ENCODE measurements at regions not wholly inside any gene's neighbourhood (a gene's known extent, or its start where the extent isn't known, plus 50 kb on each side); places are given as distances from the start of the nearest gene placed in this dataset.

DNA sequence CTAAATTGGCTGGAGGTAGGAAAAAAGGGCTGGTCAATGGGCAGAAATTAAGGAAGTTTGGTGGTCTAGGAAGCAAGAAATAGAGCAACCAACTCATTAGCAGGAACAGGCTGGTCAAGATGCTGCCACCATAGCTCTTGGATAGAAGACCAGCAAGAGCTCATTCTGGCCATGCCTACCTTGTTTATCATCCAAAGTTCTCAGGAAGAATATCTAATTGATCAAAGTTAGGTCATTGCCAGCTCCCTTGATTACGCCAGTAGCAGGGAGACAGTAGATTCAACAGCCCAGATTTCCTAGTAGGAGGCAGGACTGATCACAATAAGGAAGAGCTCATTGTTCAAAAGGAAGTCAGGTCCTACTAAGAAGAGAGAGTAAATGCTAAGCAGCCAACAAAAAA lies 370.2 kb downstream of the GPATCH2 start:
- Histone ChIP-seq H3K9ac (ENCODE audit: low read length in 2 of 2) (no peak overlapping the region), H3K4me3 (ENCODE audit: low read length in 2 of 2) (no peak overlapping the region), H3K27me3 (ENCODE audit: control insufficient read depth in 1 of 2, insufficient read depth in 2 of 2, low read length in 2 of 2) (no peaks in the 10 kb centered on the region), H3K9me3 (ENCODE audit: control insufficient read depth in 2 of 2, low read length in 2 of 2) (no peaks in the 10 kb centered on the region), H3K36me3 (ENCODE audit: control insufficient read depth in 2 of 2, insufficient read depth in 2 of 2, low read length in 2 of 2) (no peaks in the 10 kb centered on the region), H3K27ac (ENCODE audit: low read length) (no peak overlapping the region), H3K4me1 (ENCODE audit: control insufficient read depth, insufficient read depth, low read length) (no peaks in the 10 kb centered on the region)

DNA sequence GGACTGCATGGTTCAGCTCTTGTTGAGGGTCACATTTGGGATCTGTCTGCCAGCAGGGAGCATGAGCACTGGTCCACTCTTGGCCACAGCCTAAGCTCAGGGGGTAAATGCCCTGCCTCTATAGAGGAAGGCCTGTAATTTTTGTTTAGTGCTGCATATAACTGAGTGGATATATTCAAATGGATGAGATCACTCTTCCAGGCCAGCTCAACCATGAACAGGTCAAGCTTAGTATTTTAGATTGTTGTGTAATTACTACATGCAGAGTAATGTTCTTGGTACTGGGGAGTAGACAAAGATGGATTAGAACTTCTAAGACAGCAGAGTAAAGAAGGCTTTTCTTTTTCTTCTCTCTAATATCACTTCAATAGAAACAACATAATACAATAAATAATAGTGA lies 376.9 kb downstream of the GPATCH2 start:
- H3K9ac ChIP-seq (ENCODE audit: low read length in 2 of 2): no peak overlapping the region
- H3K4me1 ChIP-seq (ENCODE audit: control insufficient read depth, insufficient read depth, low read length): no peaks in the 10 kb centered on the region
- no peaks in the 10 kb centered on the region for H3K9me3 ChIP-seq (ENCODE audit: control insufficient read depth in 2 of 2, low read length in 2 of 2)
- H3K4me3 ChIP-seq (ENCODE audit: low read length in 2 of 2): no peak overlapping the region
- H3K36me3 ChIP-seq (ENCODE audit: control insufficient read depth in 2 of 2, insufficient read depth in 2 of 2, low read length in 2 of 2): no peaks in the 10 kb centered on the region
- no peak overlapping the region for H3K27ac ChIP-seq (ENCODE audit: low read length)
- no peaks in the 10 kb centered on the region for H3K27me3 ChIP-seq (ENCODE audit: control insufficient read depth in 1 of 2, insufficient read depth in 2 of 2, low read length in 2 of 2)

DNA sequence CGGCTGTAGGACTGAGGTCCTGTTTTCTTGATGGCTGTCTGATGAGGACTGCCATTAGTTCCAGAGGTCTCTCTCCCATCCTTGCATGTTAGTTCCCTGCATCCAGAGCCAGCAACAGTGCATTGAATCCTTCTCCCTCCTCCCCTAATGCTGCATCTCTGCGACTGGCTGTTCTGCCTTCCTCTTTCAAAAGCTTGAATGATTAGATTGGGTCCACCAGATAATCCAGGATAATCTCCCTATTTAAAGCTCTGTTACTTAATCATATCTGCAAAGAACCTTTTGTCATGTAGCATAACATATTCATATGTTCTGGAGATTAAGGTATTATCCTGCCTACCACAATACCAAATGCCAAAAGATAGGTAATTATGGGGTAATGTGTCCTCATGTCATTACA lies 377.5 kb downstream of the GPATCH2 start:
- Histone ChIP-seq H3K27me3 (ENCODE audit: control insufficient read depth in 1 of 2, insufficient read depth in 2 of 2, low read length in 2 of 2) (no peaks in the 10 kb centered on the region), H3K9ac (ENCODE audit: low read length in 2 of 2) (no peak overlapping the region), H3K27ac (ENCODE audit: low read length) (no peak overlapping the region), H3K4me3 (ENCODE audit: low read length in 2 of 2) (no peak overlapping the region), H3K4me1 (ENCODE audit: control insufficient read depth, insufficient read depth, low read length) (no peaks in the 10 kb centered on the region), H3K36me3 (ENCODE audit: control insufficient read depth in 2 of 2, insufficient read depth in 2 of 2, low read length in 2 of 2) (no peaks in the 10 kb centered on the region), H3K9me3 (ENCODE audit: control insufficient read depth in 2 of 2, low read length in 2 of 2) (no peaks in the 10 kb centered on the region)

DNA sequence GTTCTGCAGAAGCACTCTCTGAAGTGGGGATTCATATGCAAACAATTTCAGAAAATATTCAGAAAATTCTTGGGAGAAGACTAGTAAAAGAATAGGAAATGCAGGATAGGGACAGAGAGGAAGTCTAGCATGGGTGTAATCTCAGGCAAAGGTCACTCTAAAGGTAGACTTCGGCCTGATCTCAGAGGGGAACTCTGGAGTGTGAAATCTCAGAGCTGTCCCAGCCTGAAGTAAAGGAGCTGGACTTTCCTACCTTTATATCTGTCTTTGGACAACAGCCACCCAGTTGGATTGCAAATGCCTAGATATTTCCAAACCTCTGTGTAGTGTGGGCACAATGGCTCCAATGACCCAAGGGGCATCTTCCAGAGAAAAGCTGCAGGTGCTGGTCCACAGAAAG lies 379.8 kb downstream of the GPATCH2 start:
- no peak overlapping the region for H3K9ac ChIP-seq (ENCODE audit: low read length in 2 of 2)
- H3K4me3 ChIP-seq (ENCODE audit: low read length in 2 of 2): no peak overlapping the region
- no peak overlapping the region for H3K27ac ChIP-seq (ENCODE audit: low read length)
- H3K27me3 ChIP-seq (ENCODE audit: control insufficient read depth in 1 of 2, insufficient read depth in 2 of 2, low read length in 2 of 2): no peaks in the 10 kb centered on the region
- no peaks in the 10 kb centered on the region for H3K9me3 ChIP-seq (ENCODE audit: control insufficient read depth in 2 of 2, low read length in 2 of 2)
- H3K4me1 ChIP-seq (ENCODE audit: control insufficient read depth, insufficient read depth, low read length): no peaks in the 10 kb centered on the region
- H3K36me3 ChIP-seq (ENCODE audit: control insufficient read depth in 2 of 2, insufficient read depth in 2 of 2, low read length in 2 of 2): no peaks in the 10 kb centered on the region

DNA sequence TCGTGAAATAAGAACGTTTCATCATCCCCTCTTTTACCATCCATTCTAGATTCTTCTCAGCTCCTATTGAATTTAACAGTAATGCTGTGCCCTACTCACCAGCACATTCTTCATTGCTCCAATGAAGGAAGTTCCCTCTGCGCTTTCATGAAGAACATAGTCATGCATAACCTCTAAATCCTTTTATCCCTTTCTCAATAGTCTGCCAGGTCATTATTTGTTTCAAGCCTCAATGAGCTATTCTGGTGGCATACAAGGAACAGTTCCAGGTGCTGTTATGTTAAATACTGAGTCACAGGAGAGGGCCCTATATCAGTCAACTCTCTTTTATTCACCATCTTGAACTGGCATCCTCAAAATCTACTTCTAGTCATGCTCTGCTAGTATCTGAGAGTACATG lies 381.0 kb downstream of the GPATCH2 start:
- Histone ChIP-seq H3K4me1 (ENCODE audit: control insufficient read depth, insufficient read depth, low read length) (no peaks in the 10 kb centered on the region), H3K4me3 (ENCODE audit: low read length in 2 of 2) (no peak overlapping the region), H3K27me3 (ENCODE audit: control insufficient read depth in 1 of 2, insufficient read depth in 2 of 2, low read length in 2 of 2) (no peaks in the 10 kb centered on the region), H3K9me3 (ENCODE audit: control insufficient read depth in 2 of 2, low read length in 2 of 2) (no peaks in the 10 kb centered on the region), H3K9ac (ENCODE audit: low read length in 2 of 2) (no peak overlapping the region), H3K36me3 (ENCODE audit: control insufficient read depth in 2 of 2, insufficient read depth in 2 of 2, low read length in 2 of 2) (no peaks in the 10 kb centered on the region), H3K27ac (ENCODE audit: low read length) (no peak overlapping the region)

DNA sequence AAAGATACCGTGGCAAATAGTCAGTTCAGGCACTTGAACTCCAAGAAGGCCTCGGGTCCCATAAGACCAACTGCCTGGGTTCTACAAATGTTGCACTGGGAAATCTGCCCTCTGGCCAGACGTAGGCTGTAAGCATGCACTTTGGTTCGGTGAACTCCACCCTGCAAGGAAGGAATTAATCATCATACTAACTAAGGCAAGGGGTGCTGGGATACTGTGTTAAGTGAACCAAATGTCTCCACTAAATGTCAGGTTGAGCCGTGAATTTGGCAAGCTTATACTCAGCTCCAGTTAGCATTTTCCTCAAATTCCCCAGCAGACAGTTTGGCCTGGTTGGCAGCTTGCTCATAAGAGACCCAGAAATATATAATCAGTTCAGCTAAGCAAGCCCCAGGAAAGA lies 385.9 kb downstream of the GPATCH2 start:
- Histone ChIP-seq H3K36me3 (ENCODE audit: control insufficient read depth in 2 of 2, insufficient read depth in 2 of 2, low read length in 2 of 2) (no peaks in the 10 kb centered on the region), H3K27me3 (ENCODE audit: control insufficient read depth in 1 of 2, insufficient read depth in 2 of 2, low read length in 2 of 2) (no peaks in the 10 kb centered on the region), H3K27ac (ENCODE audit: low read length) (no peak overlapping the region), H3K9me3 (ENCODE audit: control insufficient read depth in 2 of 2, low read length in 2 of 2) (no peaks in the 10 kb centered on the region), H3K9ac (ENCODE audit: low read length in 2 of 2) (no peak overlapping the region), H3K4me3 (ENCODE audit: low read length in 2 of 2) (no peak overlapping the region), H3K4me1 (ENCODE audit: control insufficient read depth, insufficient read depth, low read length) (no peaks in the 10 kb centered on the region)

DNA sequence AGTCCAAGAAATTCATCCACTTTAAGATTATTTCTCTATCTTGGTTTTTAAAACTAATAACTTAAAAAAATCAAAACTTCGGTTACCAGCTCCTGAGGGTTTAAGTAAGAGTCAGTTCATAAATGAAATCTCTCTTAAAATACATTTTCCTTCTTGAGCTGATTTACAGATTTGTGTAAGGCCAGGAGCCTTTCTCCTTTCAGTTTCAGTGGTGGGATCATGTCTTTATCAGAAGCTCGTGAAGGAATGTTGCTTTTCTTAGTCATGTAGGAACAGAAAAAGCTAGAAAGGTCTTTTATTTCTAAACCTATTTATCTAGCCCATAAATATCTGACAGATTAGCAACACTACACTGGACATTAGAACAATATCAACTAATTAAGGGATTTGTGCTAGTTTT lies 390.2 kb downstream of the GPATCH2 start:
- no peak overlapping the region for H3K27ac ChIP-seq (ENCODE audit: low read length)
- no peak overlapping the region for H3K4me3 ChIP-seq (ENCODE audit: low read length in 2 of 2)
- H3K9ac ChIP-seq (ENCODE audit: low read length in 2 of 2): no peak overlapping the region
- no peaks in the 10 kb centered on the region for H3K27me3 ChIP-seq (ENCODE audit: control insufficient read depth in 1 of 2, insufficient read depth in 2 of 2, low read length in 2 of 2)
- no peaks in the 10 kb centered on the region for H3K9me3 ChIP-seq (ENCODE audit: control insufficient read depth in 2 of 2, low read length in 2 of 2)
- no peaks in the 10 kb centered on the region for H3K4me1 ChIP-seq (ENCODE audit: control insufficient read depth, insufficient read depth, low read length)
- no peaks in the 10 kb centered on the region for H3K36me3 ChIP-seq (ENCODE audit: control insufficient read depth in 2 of 2, insufficient read depth in 2 of 2, low read length in 2 of 2)

DNA sequence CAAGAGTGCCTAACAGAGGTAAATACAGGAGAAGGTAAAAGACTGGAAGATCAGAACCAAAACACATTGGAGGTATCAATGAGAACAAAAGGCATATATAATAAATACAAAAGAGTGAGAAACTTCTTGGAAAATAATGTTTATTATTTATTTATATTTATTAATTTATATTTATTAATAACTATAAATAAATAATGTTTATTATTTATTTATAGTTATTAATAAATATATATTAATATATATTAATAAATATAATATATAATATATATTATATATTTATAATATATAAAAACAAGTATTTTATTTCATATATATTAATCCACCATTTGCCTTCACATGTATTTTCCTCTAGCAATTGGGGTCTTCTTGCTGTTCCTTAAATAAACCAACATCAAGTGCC lies 391.9 kb downstream of the GPATCH2 start:
- Histone ChIP-seq H3K27me3 (ENCODE audit: control insufficient read depth in 1 of 2, insufficient read depth in 2 of 2, low read length in 2 of 2) (no peaks in the 10 kb centered on the region), H3K9me3 (ENCODE audit: control insufficient read depth in 2 of 2, low read length in 2 of 2) (no peaks in the 10 kb centered on the region), H3K4me3 (ENCODE audit: low read length in 2 of 2) (no peak overlapping the region), H3K36me3 (ENCODE audit: control insufficient read depth in 2 of 2, insufficient read depth in 2 of 2, low read length in 2 of 2) (no peaks in the 10 kb centered on the region), H3K4me1 (ENCODE audit: control insufficient read depth, insufficient read depth, low read length) (no peaks in the 10 kb centered on the region), H3K27ac (ENCODE audit: low read length) (no peak overlapping the region), H3K9ac (ENCODE audit: low read length in 2 of 2) (no peak overlapping the region)

DNA sequence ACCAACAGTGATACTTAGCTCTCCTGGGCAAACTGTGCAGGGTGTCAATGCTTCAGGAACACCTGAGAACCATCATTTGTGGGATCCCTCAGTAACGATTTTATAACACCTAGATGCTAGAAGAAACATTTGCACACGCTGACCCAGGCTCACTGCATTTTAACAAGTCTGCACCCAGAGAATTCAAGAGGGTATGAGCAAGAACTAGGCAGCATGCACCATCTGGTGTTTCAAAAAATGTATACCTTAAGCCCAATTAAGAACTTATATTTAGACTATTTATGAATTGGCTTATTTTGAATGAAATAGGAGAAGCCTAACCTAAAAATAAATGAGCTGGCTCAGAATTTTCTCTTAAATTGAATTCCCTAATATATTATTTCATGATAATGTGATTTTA lies 400.5 kb downstream of the GPATCH2 start:
- H3K9ac ChIP-seq (ENCODE audit: low read length in 2 of 2): no peak overlapping the region
- H3K27ac ChIP-seq (ENCODE audit: low read length): no peak overlapping the region
- no peaks in the 10 kb centered on the region for H3K27me3 ChIP-seq (ENCODE audit: control insufficient read depth in 1 of 2, insufficient read depth in 2 of 2, low read length in 2 of 2)
- H3K4me1 ChIP-seq (ENCODE audit: control insufficient read depth, insufficient read depth, low read length): no peaks in the 10 kb centered on the region
- no peak overlapping the region for H3K4me3 ChIP-seq (ENCODE audit: low read length in 2 of 2)
- H3K9me3 ChIP-seq (ENCODE audit: control insufficient read depth in 2 of 2, low read length in 2 of 2): no peaks in the 10 kb centered on the region
- no peaks in the 10 kb centered on the region for H3K36me3 ChIP-seq (ENCODE audit: control insufficient read depth in 2 of 2, insufficient read depth in 2 of 2, low read length in 2 of 2)

DNA sequence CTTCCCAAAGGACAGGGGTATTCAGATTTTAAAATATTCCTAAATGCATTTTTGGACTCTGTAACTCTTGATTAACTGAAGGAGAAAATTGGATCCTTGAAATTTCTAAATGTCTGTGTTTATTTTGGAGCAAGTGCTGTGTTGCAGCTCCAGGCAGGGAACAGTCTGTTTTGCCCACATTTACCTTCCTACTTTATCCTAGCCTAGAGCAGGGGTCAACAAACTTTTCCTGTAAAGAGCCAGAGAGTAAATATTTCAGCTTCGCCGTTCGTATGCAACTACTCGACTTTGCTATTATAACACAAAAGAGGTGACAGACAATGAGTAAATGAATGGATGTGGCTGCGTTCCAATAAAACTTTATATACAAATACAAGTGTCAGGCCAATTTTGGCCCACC lies 402.2 kb downstream of the GPATCH2 start:
- no peaks in the 10 kb centered on the region for H3K9me3 ChIP-seq (ENCODE audit: control insufficient read depth in 2 of 2, low read length in 2 of 2)
- no peak overlapping the region for H3K27ac ChIP-seq (ENCODE audit: low read length)
- H3K4me1 ChIP-seq (ENCODE audit: control insufficient read depth, insufficient read depth, low read length): no peaks in the 10 kb centered on the region
- no peak overlapping the region for H3K4me3 ChIP-seq (ENCODE audit: low read length in 2 of 2)
- no peaks in the 10 kb centered on the region for H3K27me3 ChIP-seq (ENCODE audit: control insufficient read depth in 1 of 2, insufficient read depth in 2 of 2, low read length in 2 of 2)
- H3K9ac ChIP-seq (ENCODE audit: low read length in 2 of 2): no peak overlapping the region
- H3K36me3 ChIP-seq (ENCODE audit: control insufficient read depth in 2 of 2, insufficient read depth in 2 of 2, low read length in 2 of 2): no peaks in the 10 kb centered on the region

DNA sequence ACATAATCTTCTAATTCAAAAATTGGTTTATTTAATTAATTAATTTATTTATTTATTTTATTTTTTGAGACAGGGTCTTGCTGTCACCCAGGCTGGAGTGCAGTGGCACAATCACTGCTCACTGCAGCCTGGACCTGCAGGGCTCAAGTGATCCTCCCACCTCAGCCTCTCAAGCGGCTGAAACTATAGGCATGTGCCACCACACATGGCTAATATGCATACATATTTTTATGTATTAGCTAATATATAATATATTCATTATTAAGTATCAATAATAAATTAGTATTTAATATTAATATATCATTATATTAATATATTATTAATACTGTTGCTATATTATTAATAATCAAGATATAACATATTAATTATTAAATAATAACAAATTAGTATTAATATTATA lies 406.7 kb downstream of the GPATCH2 start:
- no peaks in the 10 kb centered on the region for H3K4me1 ChIP-seq (ENCODE audit: control insufficient read depth, insufficient read depth, low read length)
- no peaks in the 10 kb centered on the region for H3K27me3 ChIP-seq (ENCODE audit: control insufficient read depth in 1 of 2, insufficient read depth in 2 of 2, low read length in 2 of 2)
- H3K9ac ChIP-seq (ENCODE audit: low read length in 2 of 2): no peak overlapping the region
- H3K36me3 ChIP-seq (ENCODE audit: control insufficient read depth in 2 of 2, insufficient read depth in 2 of 2, low read length in 2 of 2): no peaks in the 10 kb centered on the region
- no peak overlapping the region for H3K4me3 ChIP-seq (ENCODE audit: low read length in 2 of 2)
- H3K27ac ChIP-seq (ENCODE audit: low read length): no peak overlapping the region
- H3K9me3 ChIP-seq (ENCODE audit: control insufficient read depth in 2 of 2, low read length in 2 of 2): no peaks in the 10 kb centered on the region

DNA sequence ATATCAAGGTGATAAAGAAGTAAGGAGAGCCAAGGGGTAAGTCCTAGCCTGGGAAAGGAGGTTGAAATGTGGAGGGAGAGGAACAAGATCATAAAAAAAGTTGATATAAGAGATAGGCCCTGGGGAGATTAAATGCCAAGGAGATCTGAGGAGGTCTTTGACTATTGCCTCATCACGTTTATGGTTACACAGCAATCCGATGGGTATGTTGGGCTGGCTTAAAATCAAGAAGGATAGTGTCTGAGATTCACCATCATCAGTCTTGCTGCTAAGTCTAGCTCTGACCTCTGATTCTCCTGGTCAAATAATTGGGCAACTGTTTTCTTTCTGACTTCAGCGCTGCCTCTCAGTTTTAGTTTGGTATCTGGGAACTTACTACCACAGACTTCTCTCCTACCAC lies 416.3 kb downstream of the GPATCH2 start:
- Histone ChIP-seq H3K4me1 (ENCODE audit: control insufficient read depth, insufficient read depth, low read length) (no peaks in the 10 kb centered on the region), H3K9me3 (ENCODE audit: control insufficient read depth in 2 of 2, low read length in 2 of 2) (no peaks in the 10 kb centered on the region), H3K27me3 (ENCODE audit: control insufficient read depth in 1 of 2, insufficient read depth in 2 of 2, low read length in 2 of 2) (no peaks in the 10 kb centered on the region), H3K4me3 (ENCODE audit: low read length in 2 of 2) (no peak overlapping the region), H3K36me3 (ENCODE audit: control insufficient read depth in 2 of 2, insufficient read depth in 2 of 2, low read length in 2 of 2) (no peaks in the 10 kb centered on the region), H3K9ac (ENCODE audit: low read length in 2 of 2) (no peak overlapping the region), H3K27ac (ENCODE audit: low read length) (no peak overlapping the region)
